ENCODE measurements at regions not wholly inside any gene's neighbourhood (a gene's known extent, or its start where the extent isn't known, plus 50 kb on each side); places are given as distances from the start of the nearest gene placed in this dataset.

DNA sequence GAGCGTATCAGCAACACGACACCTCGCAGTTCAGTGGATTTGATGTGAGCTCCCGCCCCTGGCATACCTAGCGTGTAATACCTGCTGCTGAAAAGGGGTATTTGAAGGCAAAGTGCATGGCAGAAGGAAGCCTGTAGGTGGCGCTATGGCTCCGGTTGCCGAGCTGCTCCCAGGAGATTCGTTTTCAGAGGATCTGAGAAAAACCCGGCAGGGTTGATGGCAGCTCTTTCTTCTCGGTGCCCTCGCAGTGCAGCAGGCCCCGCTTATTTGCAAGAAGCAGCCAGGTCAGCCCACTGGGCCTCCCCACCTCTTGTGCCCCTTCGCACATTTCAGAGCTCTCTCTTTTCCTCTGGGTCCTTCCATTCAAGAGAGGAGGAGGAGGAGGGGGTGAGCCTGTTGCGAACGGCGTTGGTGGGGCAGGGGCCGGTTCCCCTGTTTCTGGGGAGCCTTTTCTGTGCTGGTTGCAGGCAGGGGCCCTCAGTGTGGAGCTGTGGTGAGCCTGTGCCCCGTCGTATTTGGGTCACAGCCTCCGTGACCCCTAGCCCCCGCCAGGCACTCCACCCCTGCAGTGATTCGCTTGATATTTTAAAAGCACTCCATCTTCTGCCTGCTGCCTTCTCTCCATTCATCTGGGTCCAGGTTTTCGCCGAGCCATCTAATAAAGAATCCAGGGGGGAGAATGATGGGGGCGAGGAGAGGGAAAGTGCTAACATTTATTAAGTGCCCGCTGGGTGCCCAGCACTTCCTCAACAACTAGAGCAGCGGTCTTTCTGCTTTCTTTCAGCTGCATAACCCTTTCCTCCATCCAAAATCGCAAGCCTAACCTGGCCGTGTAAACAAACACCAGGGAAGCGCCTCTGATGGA is 85.3 kb upstream of the SYT13 start:
- TF ChIP-seq POLR2A (IDR thresholded peaks at IDR 0.05), result no peak
- TF ChIP-seq, protein P1, sequence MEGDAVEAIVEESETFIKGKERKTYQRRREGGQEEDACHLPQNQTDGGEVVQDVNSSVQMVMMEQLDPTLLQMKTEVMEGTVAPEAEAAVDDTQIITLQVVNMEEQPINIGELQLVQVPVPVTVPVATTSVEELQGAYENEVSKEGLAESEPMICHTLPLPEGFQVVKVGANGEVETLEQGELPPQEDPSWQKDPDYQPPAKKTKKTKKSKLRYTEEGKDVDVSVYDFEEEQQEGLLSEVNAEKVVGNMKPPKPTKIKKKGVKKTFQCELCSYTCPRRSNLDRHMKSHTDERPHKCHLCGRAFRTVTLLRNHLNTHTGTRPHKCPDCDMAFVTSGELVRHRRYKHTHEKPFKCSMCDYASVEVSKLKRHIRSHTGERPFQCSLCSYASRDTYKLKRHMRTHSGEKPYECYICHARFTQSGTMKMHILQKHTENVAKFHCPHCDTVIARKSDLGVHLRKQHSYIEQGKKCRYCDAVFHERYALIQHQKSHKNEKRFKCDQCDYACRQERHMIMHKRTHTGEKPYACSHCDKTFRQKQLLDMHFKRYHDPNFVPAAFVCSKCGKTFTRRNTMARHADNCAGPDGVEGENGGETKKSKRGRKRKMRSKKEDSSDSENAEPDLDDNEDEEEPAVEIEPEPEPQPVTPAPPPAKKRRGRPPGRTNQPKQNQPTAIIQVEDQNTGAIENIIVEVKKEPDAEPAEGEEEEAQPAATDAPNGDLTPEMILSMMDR (IDR thresholded peaks at IDR 0.05), result peak; percentile 52 to 70 (median 58)
- WGBS, 3 donors, result 31 to 33% (median 32%) methylated on average over 31 of the region's 31 CpGs
- no peaks in the 10 kb centered on the region for H3K27me3 ChIP-seq
- no peaks in the 10 kb centered on the region for H3K4me1 ChIP-seq (ENCODE audit: insufficient read depth)
- no peak overlapping the region for H3K4me3 ChIP-seq
- H3K36me3 ChIP-seq, result no peaks in the 10 kb centered on the region
- H3K9me3 ChIP-seq, result no peaks in the 10 kb centered on the region
- H3K27ac ChIP-seq, result no peak overlapping the region
- intact Hi-C loops (cut with DNase I), result loop anchor here (10.0 kb wide), 3 partner anchors 283 to 403 kb away; no protein-coding TSS in a partner anchor
- peak; percentile 45 to 82 (median 71) for DNase-seq

DNA sequence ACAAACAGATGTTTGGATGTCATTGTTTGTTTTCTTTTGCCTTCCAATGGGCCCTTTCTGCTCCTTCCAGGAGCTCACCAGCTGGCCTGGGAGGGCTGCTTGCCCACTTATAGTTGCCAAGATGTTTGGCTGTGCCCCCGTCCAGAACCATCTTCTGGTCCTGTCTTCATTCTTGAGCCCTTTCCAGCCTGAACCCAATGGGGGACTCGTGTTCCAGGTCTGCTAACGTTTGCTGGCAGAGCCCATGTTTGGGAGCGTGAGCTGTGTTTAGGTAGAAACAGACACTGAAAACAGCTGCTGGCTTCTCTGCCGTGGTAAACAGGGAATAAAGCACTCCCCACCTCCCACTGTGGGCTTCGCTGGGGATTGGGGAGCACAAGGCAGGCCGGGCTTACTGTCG is 83.2 kb upstream of the SYT13 start:
- intact Hi-C loops (cut with DNase I), result no loop called here

DNA sequence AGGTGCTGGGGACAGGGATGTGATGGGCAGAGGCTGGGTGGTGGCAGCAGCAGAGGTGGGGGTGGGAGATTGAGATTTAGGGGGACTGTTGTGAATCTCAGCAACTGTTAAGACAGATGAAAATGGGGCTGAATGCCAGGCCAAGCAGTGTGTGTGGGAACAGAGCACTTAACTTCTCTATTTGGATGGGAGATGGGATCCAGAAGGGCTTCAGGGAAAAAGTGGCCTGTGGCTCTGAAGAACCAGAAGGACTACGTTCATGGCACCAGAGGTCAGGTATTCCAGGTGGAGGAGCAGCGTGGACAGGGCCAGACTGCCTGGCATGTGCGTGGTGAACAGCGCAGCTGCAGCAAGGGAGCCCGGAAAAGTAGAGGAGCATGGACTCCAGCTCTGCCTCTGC is 82.6 kb upstream of the SYT13 start:
- TF ChIP-seq, protein P1 (IDR thresholded peaks at IDR 0.05), result no peak
- TF ChIP-seq EP300 (IDR thresholded peaks at IDR 0.05), result no peak
- WGBS, 3 donors, result 88 to 92% (median 91%) methylated on average over 5 of the region's 5 CpGs
- intact Hi-C loops (cut with DNase I), result no loop called here
- Histone ChIP-seq H3K4me1 (ENCODE audit: insufficient read depth) (no peaks in the 10 kb centered on the region), H3K27ac (no peak overlapping the region), H3K4me3 (no peak overlapping the region), H3K27me3 (no peaks in the 10 kb centered on the region), H3K9me3 (no peaks in the 10 kb centered on the region), H3K36me3 (no peaks in the 10 kb centered on the region)
- DNase-seq, result no peak

More for the DNA sequence above, 83.2 kb upstream of the SYT13 start:
- H3K27me3 ChIP-seq, result no peaks in the 10 kb centered on the region
- H3K4me1 ChIP-seq (ENCODE audit: insufficient read depth), result no peaks in the 10 kb centered on the region
- WGBS, 3 donors, result 13 to 32% (median 15%) methylated on average over 8 of the region's 8 CpGs
- no peak for TF ChIP-seq POLR2A (IDR thresholded peaks at IDR 0.05)
- TF ChIP-seq, protein P1 (IDR thresholded peaks at IDR 0.05), result no peak
- no peak for TF ChIP-seq EP300 (IDR thresholded peaks at IDR 0.05)
- no peaks in the 10 kb centered on the region for H3K36me3 ChIP-seq
- no peak overlapping the region for H3K27ac ChIP-seq
- H3K4me3 ChIP-seq, result no peak overlapping the region
- H3K9me3 ChIP-seq, result no peaks in the 10 kb centered on the region
- no peak for DNase-seq

DNA sequence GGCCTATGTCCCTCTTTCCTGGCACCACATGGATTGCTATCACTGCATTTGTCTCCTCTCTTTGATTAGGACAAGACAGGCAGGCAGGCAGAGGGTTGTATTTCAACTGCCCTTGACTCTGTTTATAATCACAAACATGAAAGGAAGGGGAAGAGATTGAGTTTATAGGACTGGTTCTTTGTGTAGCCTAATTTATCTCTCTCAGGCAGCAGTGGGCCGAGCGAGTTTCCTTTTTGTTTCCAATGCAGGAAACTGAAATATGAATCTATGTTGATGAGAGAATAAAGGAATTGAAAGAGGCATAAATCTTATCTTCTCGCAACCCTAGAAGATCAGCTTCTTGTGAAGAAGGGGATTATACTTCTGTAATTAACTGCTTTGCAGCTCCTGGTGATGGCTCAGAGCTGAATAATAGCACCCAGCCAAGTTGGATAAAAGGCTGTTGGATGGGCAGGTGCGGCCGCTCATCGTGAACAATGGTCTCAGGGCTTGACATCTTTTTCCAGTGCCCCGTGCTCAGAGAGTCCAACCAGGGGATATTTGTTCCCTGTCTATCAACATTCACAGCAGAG is 80.6 kb upstream of the SYT13 start:
- intact Hi-C loops (cut with DNase I), result no loop called here
- Histone ChIP-seq H3K27ac (no peak overlapping the region), H3K4me1 (ENCODE audit: insufficient read depth) (peaks cover 2% of the 10 kb centered on the region), H3K36me3 (no peaks in the 10 kb centered on the region), H3K27me3 (no peaks in the 10 kb centered on the region), H3K9me3 (no peaks in the 10 kb centered on the region), H3K4me3 (no peak overlapping the region)
- DNase-seq, result no peak
- WGBS, 3 donors, result 43 to 62% (median 57%) methylated on average over 7 of the region's 7 CpGs
- TF ChIP-seq, protein P1 (IDR thresholded peaks at IDR 0.05), result no peak
- TF ChIP-seq POLR2A (IDR thresholded peaks at IDR 0.05) (no peak), EP300 (IDR thresholded peaks at IDR 0.05) (no peak)
